ENCODE measurements at regions not wholly inside any gene's neighbourhood (a gene's known extent, or its start where the extent isn't known, plus 50 kb on each side); places are given as distances from the start of the nearest gene placed in this dataset.
A peak's percentile ranks its signal among the peaks of the same experiment; 100 is the strongest.

- no peak for ATAC-seq
- DNase-seq (ENCODE audit: missing footprints): no peak
- intact Hi-C loops (cut with DNase I): no loop called here
Observed at GRCh38 chr3:135454890-135455289, 510.6 kb upstream of the PPP2R3A start.

- DNase-seq (ENCODE audit: missing footprints): no peak
- no peak for ATAC-seq
- intact Hi-C loops (cut with DNase I): no loop called here
Observed at GRCh38 chr3:135456108-135456790, 509.3 kb upstream of the PPP2R3A start.

- ATAC-seq: no peak
- intact Hi-C loops (cut with DNase I): no loop called here
- DNase-seq (ENCODE audit: missing footprints): no peak
Observed at GRCh38 chr3:135458541-135459322, 506.8 kb upstream of the PPP2R3A start.

- no peak for ATAC-seq
- DNase-seq (ENCODE audit: missing footprints): no peak
- intact Hi-C loops (cut with DNase I): no loop called here
Observed at GRCh38 chr3:135460273-135460672, 505.3 kb upstream of the PPP2R3A start.

- DNase-seq (ENCODE audit: missing footprints): no peak
- ATAC-seq: no peak
- intact Hi-C loops (cut with DNase I): no loop called here
Observed at GRCh38 chr3:135471911-135472310, 493.6 kb upstream of the PPP2R3A start.

- DNase-seq (ENCODE audit: missing footprints) (no peak), ATAC-seq (peak; percentile 20)
- intact Hi-C loops (cut with DNase I): no loop called here
Observed at GRCh38 chr3:135473449-135473848, 492.1 kb upstream of the PPP2R3A start.

GRCh38 chr3:135487261-135487660 is 478.3 kb upstream of the PPP2R3A start:
- DNase-seq (ENCODE audit: missing footprints): no peak
- intact Hi-C loops (cut with DNase I): no loop called here
- ATAC-seq: no peak

- intact Hi-C loops (cut with DNase I): no loop called here
- no peak for DNase-seq (ENCODE audit: missing footprints)
- ATAC-seq: no peak
Observed at GRCh38 chr3:135490219-135490915, 475.2 kb upstream of the PPP2R3A start.

- DNase-seq (ENCODE audit: missing footprints): no peak
- intact Hi-C loops (cut with DNase I): no loop called here
- ATAC-seq: no peak
Observed at GRCh38 chr3:135491491-135492205, 473.9 kb upstream of the PPP2R3A start.

GRCh38 chr3:135495891-135496290 is 469.6 kb upstream of the PPP2R3A start:
- DNase-seq (ENCODE audit: missing footprints) (no peak), ATAC-seq (no peak)
- intact Hi-C loops (cut with DNase I): no loop called here

GRCh38 chr3:135497979-135498378 is 467.5 kb upstream of the PPP2R3A start:
- DNase-seq (ENCODE audit: missing footprints): no peak
- no peak for ATAC-seq
- intact Hi-C loops (cut with DNase I): no loop called here

GRCh38 chr3:135499426-135499825 is 466.1 kb upstream of the PPP2R3A start:
- DNase-seq (ENCODE audit: missing footprints) (no peak), ATAC-seq (no peak)
- intact Hi-C loops (cut with DNase I): no loop called here

GRCh38 chr3:135500034-135500433 is 465.5 kb upstream of the PPP2R3A start:
- DNase-seq (ENCODE audit: missing footprints) (no peak), ATAC-seq (no peak)
- intact Hi-C loops (cut with DNase I): loop anchor here (5.0 to 10.0 kb wide), 2 partner anchors 395 to 898 kb away; no protein-coding TSS in a partner anchor

GRCh38 chr3:135503065-135503759 is 462.3 kb upstream of the PPP2R3A start:
- no peak for DNase-seq (ENCODE audit: missing footprints)
- intact Hi-C loops (cut with DNase I): loop anchor here (5.0 to 10.0 kb wide), 2 partner anchors 392 to 901 kb away; no protein-coding TSS in a partner anchor
- ATAC-seq: no peak

GRCh38 chr3:135503760-135504686 is 461.5 kb upstream of the PPP2R3A start:
- DNase-seq (ENCODE audit: missing footprints): peak; percentile 67
- intact Hi-C loops (cut with DNase I): loop anchor here (2.0 to 10.0 kb wide), 3 partner anchors 391 to 902 kb away; partner anchors contain the start of gene EPHB1
- peak; percentile 72 for ATAC-seq

- ATAC-seq (no peak), DNase-seq (ENCODE audit: missing footprints) (no peak)
- intact Hi-C loops (cut with DNase I): no loop called here
Observed at GRCh38 chr3:135513106-135514059, 452.1 kb upstream of the PPP2R3A start.
